GM18499 (cell line): ENCODE measurements at regions not wholly inside any gene's neighbourhood (a gene's known extent, or its start where the extent isn't known, plus 50 kb on each side); places are given as distances from the start of the nearest gene placed in this dataset.

Experiments used
- ATAC-seq: cut with Tn5 transposase; IDR thresholded peaks from one replicate; pipeline ENCODE4 v1.9.1; 2021; ENCODE audit warnings: moderate number of reproducible peaks; ENCODE audit not compliant: insufficient read depth, unreplicated experiment

DNA sequence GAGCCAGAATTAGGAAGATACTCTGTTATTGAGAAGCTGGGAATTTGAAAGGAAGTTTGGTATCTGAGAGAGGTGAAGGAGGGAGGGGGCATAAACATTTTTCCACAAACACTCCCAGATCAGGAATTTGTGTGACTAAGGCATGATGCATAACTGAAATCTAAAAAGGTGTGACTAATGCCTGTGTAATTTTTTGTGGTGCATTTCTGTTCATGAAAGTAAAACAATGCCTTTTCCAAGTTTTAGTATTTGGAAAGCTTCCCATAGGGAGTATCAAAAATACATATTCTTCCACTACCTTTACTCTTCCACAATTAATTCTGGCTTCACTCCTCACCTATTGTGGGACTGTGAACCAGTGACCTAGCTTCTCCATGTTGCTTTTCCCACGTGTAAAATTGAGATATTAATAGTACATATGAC is 56.4 kb upstream of the CAV2 start:
- ATAC-seq = no peak

DNA sequence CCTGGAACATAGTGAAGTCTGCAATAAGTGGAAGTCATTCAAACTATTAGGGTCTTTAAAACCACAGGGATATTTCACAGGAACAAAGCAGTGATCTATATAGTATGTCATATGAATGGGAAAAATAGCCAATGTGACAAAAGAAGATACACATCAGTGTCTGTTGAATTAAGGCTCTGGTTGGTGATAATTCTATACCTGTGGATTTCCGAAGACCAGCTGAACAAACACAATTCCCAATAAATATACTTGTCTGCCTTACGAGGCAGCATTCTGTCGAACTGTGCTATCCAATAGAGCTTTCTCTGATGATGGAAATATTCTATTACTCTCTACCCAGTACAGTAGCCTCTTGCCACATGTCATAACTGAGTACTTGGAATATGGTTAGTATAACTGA is 55.9 kb upstream of the CAV2 start:
- no peak for ATAC-seq

DNA sequence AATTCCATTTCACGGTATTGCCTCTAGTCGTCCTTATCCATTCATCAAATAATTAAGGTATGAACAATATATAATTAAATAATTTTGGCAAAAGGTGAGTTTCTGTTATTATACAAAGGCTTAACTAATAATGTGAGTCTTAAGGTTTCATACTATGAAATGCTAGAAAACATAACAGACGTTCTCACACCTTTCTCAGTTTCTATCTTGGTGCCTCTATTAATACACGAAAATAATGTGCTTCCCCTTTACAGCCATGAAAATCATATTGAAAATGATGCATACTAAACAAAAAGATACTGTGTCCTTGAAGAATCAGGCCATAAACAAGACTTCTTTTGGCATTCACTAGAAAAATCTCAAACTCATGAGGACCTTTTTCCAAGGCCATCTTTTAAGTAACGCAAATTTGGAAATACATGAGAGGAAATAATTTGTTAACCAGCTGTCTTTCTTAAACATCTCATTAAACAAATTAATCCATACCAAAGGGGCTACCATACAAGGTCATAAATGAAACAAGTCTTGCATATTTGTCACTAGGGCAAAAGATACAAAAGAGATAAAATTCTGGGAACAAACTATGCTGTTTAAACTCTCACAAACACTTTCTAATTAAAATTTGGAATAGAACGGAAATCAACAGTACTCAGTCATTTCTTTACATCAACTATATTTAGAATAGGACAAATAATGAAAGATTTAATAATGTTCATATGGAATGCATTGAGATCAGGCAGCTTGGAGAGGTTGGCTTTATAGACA is 53.9 kb upstream of the CAV2 start:
- no peak for ATAC-seq

DNA sequence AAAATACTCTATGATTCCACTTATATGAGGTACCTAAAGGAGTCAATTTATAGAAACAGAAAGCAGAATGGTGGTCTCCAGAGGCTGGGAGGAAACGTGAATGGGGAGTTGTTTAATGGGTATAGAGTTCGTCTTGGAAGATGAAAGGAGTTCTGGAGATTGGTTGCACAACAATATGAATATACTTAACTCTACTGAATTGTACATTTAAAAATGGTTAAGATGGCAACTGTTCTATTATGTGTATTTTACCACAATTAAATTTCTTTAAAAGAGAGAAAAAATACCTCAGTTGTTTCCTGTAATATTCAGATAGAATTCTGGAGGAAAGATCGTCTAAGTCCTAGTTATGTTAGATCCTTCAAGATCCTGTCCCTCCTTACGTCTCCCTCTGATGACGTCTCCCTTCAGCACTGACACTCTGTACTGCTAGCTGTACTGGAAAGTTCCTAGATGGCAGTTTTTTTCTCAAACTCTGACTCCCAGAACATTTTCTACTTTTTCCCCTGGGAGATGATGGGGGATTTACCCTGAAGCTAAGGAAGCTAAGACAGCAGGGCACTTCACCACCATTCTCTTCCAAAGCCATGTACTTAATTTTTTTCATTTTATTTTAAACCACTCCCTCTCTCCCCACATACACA is 53.2 kb upstream of the CAV2 start:
- ATAC-seq = no peak

DNA sequence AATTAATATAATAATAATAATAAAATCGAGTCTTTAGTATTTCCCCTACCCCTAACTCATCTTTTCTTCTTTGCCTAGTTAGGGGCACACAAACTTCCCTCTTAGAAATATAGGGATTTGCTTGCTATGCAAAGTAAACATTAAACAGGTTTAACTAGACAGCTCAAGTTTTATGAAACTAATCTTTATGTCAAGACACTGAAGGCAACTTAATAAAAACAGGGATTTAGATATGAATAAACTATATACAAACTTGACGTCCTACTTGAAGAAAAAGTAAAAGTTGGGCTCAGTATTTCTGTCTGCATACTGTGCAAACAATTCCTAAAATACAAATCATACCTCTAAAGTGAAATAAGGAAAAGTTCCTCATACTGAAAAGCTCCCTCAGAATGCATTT is 52.1 kb upstream of the CAV2 start:
- no peak for ATAC-seq

DNA sequence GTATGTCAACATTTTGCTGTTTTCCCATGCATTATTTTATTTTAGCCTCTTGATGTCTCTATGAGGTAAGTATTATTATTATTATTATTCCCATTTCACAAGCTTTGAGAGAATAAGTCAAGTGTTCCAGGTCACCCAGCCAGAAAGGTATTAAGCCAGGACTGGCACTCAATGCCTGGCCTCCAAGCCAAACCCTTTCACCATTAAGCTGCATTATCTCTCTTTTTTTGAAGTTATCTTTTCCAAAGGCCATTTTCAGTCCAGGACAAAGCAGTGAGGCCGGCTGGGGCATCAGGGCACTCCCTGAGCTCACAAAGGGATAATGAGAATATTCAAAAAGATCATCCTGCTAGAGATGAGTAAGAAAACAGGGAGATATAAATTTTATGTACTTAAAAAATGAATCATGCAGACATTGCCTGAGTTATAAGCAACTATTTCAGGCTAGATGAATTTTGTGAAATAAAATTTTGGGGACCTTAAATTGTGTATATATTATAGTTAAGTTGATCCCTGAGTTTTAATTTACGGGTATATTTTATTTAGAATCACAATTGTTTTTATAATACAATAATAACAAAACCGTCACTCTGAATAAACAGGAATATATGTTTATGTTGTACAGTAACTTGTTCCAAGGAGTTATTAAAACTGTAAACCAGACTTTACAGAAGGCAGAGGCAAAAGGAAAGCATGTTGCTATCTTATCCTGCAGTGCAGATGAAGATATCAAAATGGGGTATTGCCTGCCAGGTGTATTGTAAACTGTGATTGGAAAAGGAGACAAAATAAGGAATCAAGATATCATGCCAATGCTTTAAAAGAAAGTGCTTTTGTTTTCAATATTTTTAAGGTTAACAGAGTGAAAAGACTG is 51.3 kb upstream of the CAV2 start:
- no peak for ATAC-seq

DNA sequence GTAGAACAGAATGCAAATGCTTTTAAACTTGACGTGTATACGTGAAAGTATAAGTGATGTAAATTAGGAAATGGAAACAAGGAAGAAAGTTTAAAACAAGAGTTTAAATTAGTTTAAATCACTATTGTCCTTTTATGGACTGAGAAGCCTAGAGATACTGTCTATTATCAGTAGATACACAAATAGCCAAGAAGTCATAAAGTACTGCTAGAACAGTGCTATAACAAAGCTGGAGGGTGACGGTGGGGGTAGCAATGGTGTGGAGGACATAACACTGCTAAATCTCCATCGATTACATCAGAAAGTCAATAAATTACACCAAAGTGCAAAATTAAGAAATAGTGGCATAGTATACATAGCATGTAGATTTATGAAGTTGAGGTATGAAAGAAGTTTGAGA is 50.1 kb upstream of the CAV2 start:
- no peak for ATAC-seq
